ENCODE measurements at regions not wholly inside any gene's neighbourhood (a gene's known extent, or its start where the extent isn't known, plus 50 kb on each side); places are given as distances from the start of the nearest gene placed in this dataset.

DNA sequence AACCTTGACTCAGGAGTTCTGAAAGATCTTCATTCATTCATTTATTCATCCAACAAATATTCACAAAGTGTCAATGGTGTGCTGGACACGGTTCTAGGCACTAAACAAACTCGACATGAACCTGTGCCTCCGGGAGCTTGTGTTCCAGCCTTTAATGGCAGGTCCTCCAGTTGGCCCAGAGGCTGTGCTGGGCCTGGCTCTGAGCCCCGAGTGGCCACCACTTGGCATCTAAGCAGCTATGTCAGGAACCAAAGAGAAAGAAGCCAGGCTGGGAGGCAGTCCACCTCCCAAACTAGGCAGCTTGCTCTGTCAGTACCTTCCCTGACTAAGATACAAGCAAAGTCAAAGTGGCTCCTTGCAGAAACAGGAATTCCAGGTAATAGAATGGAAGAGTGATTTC, 233.6 kb downstream of the BUD13 start:
- H3K36me3 Mint-ChIP-seq (ENCODE audit: low read depth), result no peaks in the 10 kb centered on the region; the same call in 2 of the 3 replicates

More for the DNA sequence above, 233.6 kb downstream of the BUD13 start:
- Mint-ChIP-seq H3K9me3 (peaks cover 5% of the 10 kb centered on the region; the same call in 1 of the 3 replicates), H3K4me3 (no peak overlapping the region), H3K4me1 (no peaks in the 10 kb centered on the region), H3K27me3 (ENCODE audit: insufficient read depth, low read depth, poor library complexity) (peaks cover 5% of the 10 kb centered on the region), H3K27ac (no peak overlapping the region)
- Histone ChIP-seq H4K20me1 (replicated peaks; ENCODE audit: insufficient read depth) (no peaks in the 10 kb centered on the region), H3K27ac (ENCODE audit: low read depth) (no peak overlapping the region), H3K4me3 (no peak overlapping the region), H3K27me3 (ENCODE audit: insufficient read depth) (no peaks in the 10 kb centered on the region), H3K79me2 (replicated peaks; ENCODE audit: insufficient read depth) (no peaks in the 10 kb centered on the region), H3K4me1 (ENCODE audit: insufficient read depth) (peaks cover 1% of the 10 kb centered on the region; the same call in 1 of the 2 replicates), H3K4me2 (no peak overlapping the region), H3F3A (replicated peaks; ENCODE audit: low read depth) (no peaks in the 10 kb centered on the region), H3K9me2 (ENCODE audit: insufficient read depth) (no peaks in the 10 kb centered on the region), H2AFZ (no peak overlapping the region), H3K36me3 (ENCODE audit: insufficient read depth) (no peaks in the 10 kb centered on the region)
- ATAC-seq (no peak), DNase-seq (ENCODE audit: low spot score) (no peak)
- TF ChIP-seq ZNF462 (CRISPR knock-in tag; IDR thresholded peaks at IDR 0.05) (no peak), EZH2phosphoT487 (IDR thresholded peaks at IDR 0.05; ENCODE audit: unreplicated experiment) (no peak), ZNF114 (CRISPR knock-in tag; IDR thresholded peaks at IDR 0.05) (no peak), POLR2AphosphoS5 (IDR thresholded peaks at IDR 0.05; ENCODE audit: low read depth) (no peak), STAT1 (IDR thresholded peaks at IDR 0.05; ENCODE audit: unreplicated experiment) (no peak), EZH2 (IDR thresholded peaks at IDR 0.05; ENCODE audit: low read depth, unreplicated experiment) (no peak), NANOG (IDR thresholded peaks at IDR 0.05; ENCODE audit: borderline replicate concordance) (no peak), CTCF (conservative IDR thresholded peaks at IDR 0.05; ENCODE audit: low read depth in 2 of 2) (no peak), ZNF331 (CRISPR knock-in tag; IDR thresholded peaks at IDR 0.05; ENCODE audit: low read depth) (no peak), ETS1 (IDR thresholded peaks at IDR 0.05) (no peak), JUNB (IDR thresholded peaks at IDR 0.05; ENCODE audit: unreplicated experiment) (no peak), CREB1 (CRISPR knock-in tag; IDR thresholded peaks at IDR 0.05; ENCODE audit: low read depth) (no peak), REST (IDR thresholded peaks at IDR 0.05; ENCODE audit: unreplicated experiment) (no peak)
